GM12878 (cell line): ENCODE measurements at regions not wholly inside any gene's neighbourhood (a gene's known extent, or its start where the extent isn't known, plus 50 kb on each side); places are given as distances from the start of the nearest gene placed in this dataset.

Source experiments
- CTCF ChIP-seq, 3 experiments: IDR thresholded peaks in 2 of 3; conservative IDR thresholded peaks in 1 of 3; 2 replicates each; pipeline ENCODE4 v1.5.1; 2011; ENCODE audit warnings: low read depth in 3 of 3, low read length in 3 of 3, mild to moderate bottlenecking in 3 of 3, control low read depth in 2 of 3, moderate library complexity in 2 of 3, inconsistent platforms in 1 of 3, mixed read lengths in 1 of 3; ENCODE audit not compliant: control insufficient read depth in 2 of 3, insufficient read depth in 1 of 3; ENCODE audit errors: extremely low read depth in 1 of 3
- NR2C2 ChIP-seq: IDR thresholded peaks from 2 replicates; pipeline ENCODE4 v1.6.1; 2011; ENCODE audit warnings: borderline replicate concordance, low read depth; ENCODE audit not compliant: control insufficient read depth, insufficient read length
- NRF1 ChIP-seq: conservative IDR thresholded peaks from 2 replicates; pipeline ENCODE4 v1.6.1; 2011; ENCODE audit warnings: mild to moderate bottlenecking, low read depth, low read length, improper control_type of control experiment
- POLR2A ChIP-seq: IDR thresholded peaks from 2 replicates; pipeline ENCODE4 v1.6.1; 2011; ENCODE audit warnings: low read depth, mild to moderate bottlenecking, low read length
- RAD21 ChIP-seq: IDR thresholded peaks from 2 replicates; pipeline ENCODE4 v1.6.1; 2011; ENCODE audit warnings: mild to moderate bottlenecking, low read depth, low read length, moderate library complexity; ENCODE audit not compliant: insufficient read depth
- RCOR1 ChIP-seq: conservative IDR thresholded peaks from 2 replicates; pipeline ENCODE4 v1.6.1; 2012; ENCODE audit warnings: low read depth, low read length, improper control_type of control experiment

GRCh38 chr3:72141264-72141663 is 356.3 kb upstream of the PROK2 start:
- TF ChIP-seq RCOR1 (no peak), CTCF (IDR thresholded peaks at IDR 0.05 in 2 of 3, conservative IDR thresholded peaks at IDR 0.05 in 1 of 3; ENCODE audit: control insufficient read depth in 2 of 3, extremely low read depth in 1 of 3, insufficient read depth in 1 of 3, low read depth in 3 of 3, low read length in 3 of 3) (no peak), NRF1 (no peak), POLR2A (no peak), RAD21 (no peak), NR2C2 (no peak)
